GM19035 (cell line): ENCODE measurements at regions not wholly inside any gene's neighbourhood (a gene's known extent, or its start where the extent isn't known, plus 50 kb on each side); places are given as distances from the start of the nearest gene placed in this dataset.
"Not testable (repeated sequence)": the region's sequence is repeated elsewhere in the genome, so short reads cannot be mapped to it uniquely, and the experiment has no call there.

ENCODE experiments used
- ATAC-seq: cut with Tn5 transposase; IDR thresholded peaks from one replicate; pipeline ENCODE4 v1.9.1; 2021; ENCODE audit not compliant: unreplicated experiment

GRCh38 chr5:19141937-19142524 lies 846.0 kb downstream of the CDH18 start:
- ATAC-seq, result not testable (repeated sequence)

GRCh38 chr5:19142713-19143414 lies 845.1 kb downstream of the CDH18 start:
- not testable (repeated sequence) for ATAC-seq

DNA sequence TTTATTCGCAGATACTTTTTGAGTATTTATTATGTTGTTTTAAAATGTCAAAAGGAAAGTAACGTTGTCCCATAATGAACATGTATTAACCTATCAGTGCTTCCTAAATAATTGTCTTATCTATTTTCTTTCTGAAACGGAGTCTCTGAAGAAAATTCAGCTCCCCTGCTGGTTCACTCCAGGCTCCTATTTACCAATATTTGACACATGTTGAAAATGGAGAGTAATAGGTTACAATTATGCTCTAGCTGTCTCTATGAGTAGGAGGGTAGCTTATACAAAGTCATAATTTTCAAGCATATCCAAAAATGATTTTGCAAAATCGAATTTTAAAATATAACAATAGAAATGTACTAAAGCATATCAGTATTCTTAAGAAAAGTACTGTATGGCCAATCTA lies 844.1 kb downstream of the CDH18 start:
- ATAC-seq, result no peak

DNA sequence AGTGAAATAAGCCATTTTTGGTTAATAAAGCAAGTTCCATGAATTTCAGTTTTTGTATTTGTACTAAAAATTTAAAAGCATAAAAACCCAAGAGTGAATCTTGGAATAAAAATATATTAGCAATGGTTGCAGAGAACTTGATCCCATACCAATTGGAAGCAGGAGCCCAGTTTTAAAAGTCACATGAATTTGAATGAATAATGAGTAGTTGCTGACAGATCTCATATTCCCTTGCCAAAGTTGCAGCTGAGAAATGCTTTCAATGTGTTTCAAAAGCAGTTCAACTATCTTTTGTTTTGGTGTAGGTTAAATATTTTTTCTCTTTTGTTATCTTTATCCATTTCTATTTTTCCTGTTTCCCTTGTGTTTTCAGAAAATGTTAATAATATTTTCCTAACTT lies 818.6 kb downstream of the CDH18 start:
- no peak for ATAC-seq

DNA sequence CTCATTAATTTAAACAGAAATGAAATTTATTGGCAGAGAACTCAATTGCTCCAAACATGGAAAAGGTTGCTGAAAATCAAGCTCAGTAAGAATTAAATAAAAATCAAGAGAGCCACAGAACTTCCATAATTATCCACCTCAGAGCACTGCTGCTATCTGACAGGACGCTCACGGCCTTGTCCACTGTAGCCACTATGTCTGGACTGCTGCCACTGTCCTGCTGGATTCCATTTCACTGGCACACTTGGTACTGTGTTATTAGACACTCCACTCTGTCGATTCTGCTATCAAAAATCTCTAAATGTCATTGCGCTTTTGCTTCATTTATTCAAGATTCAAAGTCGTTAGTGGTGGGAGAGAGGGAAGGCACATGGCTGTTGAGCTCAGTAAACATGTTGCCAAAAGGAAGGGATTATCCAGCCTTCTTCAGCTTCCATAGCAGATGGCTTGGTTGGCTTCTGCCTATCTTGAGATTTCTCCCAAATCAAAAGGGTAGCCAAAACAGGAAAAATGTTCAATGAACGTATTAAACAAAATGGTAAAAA lies 815.0 kb downstream of the CDH18 start:
- no peak for ATAC-seq

- ATAC-seq, result no peak
These were observed 812.0 kb downstream of the CDH18 start for GRCh38 chr5:19175776-19176570.

- ATAC-seq, result no peak
These were observed 808.4 kb downstream of the CDH18 start for GRCh38 chr5:19179571-19179970.

- ATAC-seq, result no peak
These were observed 798.8 kb downstream of the CDH18 start for GRCh38 chr5:19189176-19189575.

GRCh38 chr5:19193631-19194030 lies 794.4 kb downstream of the CDH18 start:
- ATAC-seq, result no peak

GRCh38 chr5:19196631-19197030 lies 791.4 kb downstream of the CDH18 start:
- no peak for ATAC-seq

GRCh38 chr5:19200251-19200650 lies 787.7 kb downstream of the CDH18 start:
- no peak for ATAC-seq

- no peak for ATAC-seq
These were observed 779.6 kb downstream of the CDH18 start for GRCh38 chr5:19208397-19208796.

- ATAC-seq, result no peak
These were observed 777.1 kb downstream of the CDH18 start for GRCh38 chr5:19210886-19211285.

DNA sequence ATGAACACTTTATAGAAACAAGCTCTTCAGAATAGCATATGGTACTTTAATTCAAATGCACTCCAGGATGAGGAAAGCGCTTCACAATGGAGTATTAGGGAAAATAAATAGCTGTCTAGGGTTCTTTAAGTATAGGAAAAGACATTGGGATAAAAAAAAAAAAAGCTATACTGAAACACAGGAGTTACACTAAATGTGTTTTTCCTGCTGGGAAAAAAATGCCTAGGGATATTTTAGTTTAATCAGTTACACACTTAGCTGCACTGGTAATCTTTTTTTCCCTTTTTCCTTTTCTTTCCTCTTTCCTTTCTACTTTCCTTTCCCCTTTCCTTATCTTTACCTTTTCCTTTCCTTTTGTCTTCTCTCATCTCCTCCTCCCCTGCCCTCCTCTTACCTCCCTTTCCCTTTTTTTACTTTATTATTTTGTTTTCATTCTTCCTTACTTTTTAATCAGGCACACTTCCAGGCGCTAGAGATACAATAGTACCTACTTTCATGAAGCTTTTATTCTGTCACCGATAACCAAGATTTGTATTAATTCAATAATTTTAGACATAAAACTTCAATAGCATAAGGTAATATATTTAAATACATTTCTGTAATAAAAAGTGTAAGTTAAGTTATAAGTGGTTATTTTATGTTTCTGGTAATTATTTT lies 758.7 kb downstream of the CDH18 start:
- no peak for ATAC-seq

- ATAC-seq, result no peak
These were observed 754.4 kb downstream of the CDH18 start for GRCh38 chr5:19233573-19233972.

DNA sequence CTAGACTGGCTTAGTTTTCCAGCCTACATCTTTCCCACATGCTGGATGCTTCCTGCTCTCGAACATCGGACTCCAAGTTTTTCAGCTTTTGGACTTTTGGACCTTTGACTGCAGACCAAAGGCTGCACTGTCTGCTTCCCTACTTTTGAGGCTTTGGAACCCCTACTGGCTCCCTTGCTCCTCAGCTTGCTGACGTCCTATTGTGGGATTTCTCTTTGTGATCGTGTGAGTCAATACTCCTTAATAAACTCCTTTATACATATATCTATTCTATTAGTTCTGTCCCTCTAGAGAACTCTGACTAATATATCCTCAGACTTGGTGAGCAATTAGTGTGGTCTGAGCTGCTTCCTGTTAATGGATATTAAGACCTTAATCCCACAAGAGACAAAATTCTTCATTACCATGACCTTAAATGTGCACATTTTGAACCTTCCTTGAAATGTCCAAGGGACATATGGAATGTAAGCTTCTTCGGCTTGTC lies 752.9 kb downstream of the CDH18 start:
- ATAC-seq, result no peak

- no peak for ATAC-seq
These were observed 747.8 kb downstream of the CDH18 start for GRCh38 chr5:19240170-19240569.

- ATAC-seq, result no peak
These were observed 746.3 kb downstream of the CDH18 start for GRCh38 chr5:19241690-19242089.

DNA sequence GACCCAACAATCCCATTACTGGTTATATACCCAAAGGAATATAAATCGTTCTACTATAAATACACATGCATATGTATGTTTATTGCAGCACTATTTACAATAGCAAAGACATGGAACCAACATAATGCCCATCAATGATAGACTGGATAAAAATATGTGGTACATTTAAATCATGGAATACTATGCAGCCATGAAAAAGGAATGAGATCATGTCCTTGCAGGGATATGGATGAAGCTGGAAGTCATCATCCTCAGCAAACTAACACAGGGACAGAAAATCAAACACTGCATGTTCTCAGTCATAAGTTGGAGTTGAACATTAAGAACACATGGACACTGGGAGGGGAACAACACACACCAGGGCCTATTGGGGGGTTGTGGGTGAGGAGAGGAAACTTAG lies 741.8 kb downstream of the CDH18 start:
- ATAC-seq, result not testable (repeated sequence)

GRCh38 chr5:19247302-19247701 lies 740.7 kb downstream of the CDH18 start:
- no peak for ATAC-seq

GRCh38 chr5:19256036-19256435 lies 732.0 kb downstream of the CDH18 start:
- ATAC-seq, result no peak
